ENCODE measurements at regions not wholly inside any gene's neighbourhood (a gene's known extent, or its start where the extent isn't known, plus 50 kb on each side); places are given as distances from the start of the nearest gene placed in this dataset.

DNA sequence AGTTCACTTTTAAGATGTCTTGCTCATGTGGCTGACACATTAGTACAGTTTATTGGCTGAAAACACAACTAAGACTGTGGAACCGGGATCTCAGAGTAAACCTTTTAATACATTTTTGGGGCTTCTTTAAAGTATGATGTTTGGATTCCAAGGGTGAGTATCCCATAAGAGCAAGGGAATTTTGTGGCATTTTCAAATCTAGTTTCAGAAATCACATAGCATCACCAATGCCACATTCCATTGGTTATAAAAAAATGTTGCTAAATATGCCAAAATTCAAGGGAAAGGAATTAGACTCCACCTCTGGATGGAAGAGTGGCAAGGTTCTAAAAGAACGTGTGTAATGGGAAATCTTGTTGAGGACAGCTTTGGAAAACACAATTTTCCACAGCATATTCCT lies 338.6 kb downstream of the COL12A1 start:
- no peaks in the 10 kb centered on the region for H3K27me3 ChIP-seq (replicated peaks)
- in situ Hi-C loops (cut with HindIII; ENCODE audit: low pct_ligation_motif_present, low sequenced_read_pairs) = no loop called here
- H3K36me3 ChIP-seq (replicated peaks) = no peaks in the 10 kb centered on the region
- H3K4me3 ChIP-seq (ENCODE audit: low read depth, low read length) = no peak overlapping the region
- no peak for TF ChIP-seq CTCF (IDR thresholded peaks at IDR 0.05; ENCODE audit: low read depth, low read length, missing control alignments)
- no peak overlapping the region for H3K27ac ChIP-seq
- no peak for DNase-seq

DNA sequence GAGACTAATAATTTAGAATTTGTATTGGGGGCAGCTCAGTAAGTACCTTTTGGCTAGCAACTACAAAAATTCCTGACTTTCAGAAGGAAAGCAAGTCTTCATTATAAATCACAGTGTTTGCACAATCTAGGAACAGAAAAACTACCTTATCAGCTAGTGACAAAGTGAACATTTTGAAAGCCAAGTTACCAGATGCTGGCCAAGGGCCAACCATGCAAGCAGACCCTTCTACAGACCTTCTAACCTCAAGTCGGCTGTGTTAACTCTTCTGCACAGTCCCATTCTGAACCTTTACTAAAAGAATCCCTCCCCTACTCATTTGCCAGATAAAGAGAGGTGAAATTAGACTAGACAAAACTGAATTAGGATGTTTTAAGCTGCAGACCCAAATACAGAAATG lies 341.9 kb downstream of the COL12A1 start:
- Histone ChIP-seq H3K4me3 (ENCODE audit: low read depth, low read length) (no peak overlapping the region), H3K27ac (no peak overlapping the region), H3K36me3 (replicated peaks) (no peaks in the 10 kb centered on the region), H3K27me3 (replicated peaks) (no peaks in the 10 kb centered on the region)
- in situ Hi-C loops (cut with HindIII; ENCODE audit: low pct_ligation_motif_present, low sequenced_read_pairs) = no loop called here
- no peak for DNase-seq
- TF ChIP-seq CTCF (IDR thresholded peaks at IDR 0.05; ENCODE audit: low read depth, low read length, missing control alignments) = no peak

DNA sequence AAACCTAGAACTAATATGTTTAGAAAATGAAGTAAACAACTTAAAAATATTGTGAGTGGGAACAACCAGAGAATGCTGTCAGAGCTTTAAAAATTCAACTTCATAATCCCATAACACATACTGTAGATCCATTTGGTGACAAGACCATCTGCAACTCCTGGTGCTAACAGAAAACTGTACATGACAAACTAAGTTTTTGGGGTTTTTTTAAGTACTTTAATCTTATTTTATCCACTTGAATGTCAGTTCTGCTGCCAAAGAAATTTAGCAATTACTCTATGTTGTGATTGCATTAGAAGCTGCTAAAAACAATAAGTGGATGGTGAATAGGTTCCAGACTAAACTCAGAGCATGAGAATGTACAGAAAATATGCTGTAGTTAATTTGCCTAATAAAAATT lies 345.4 kb downstream of the COL12A1 start:
- in situ Hi-C loops (cut with HindIII; ENCODE audit: low pct_ligation_motif_present, low sequenced_read_pairs) = no loop called here
- no peak for TF ChIP-seq CTCF (IDR thresholded peaks at IDR 0.05; ENCODE audit: low read depth, low read length, missing control alignments)
- Histone ChIP-seq H3K4me3 (ENCODE audit: low read depth, low read length) (no peak overlapping the region), H3K27me3 (replicated peaks) (no peaks in the 10 kb centered on the region), H3K36me3 (replicated peaks) (no peaks in the 10 kb centered on the region), H3K27ac (no peak overlapping the region)
- DNase-seq = no peak

DNA sequence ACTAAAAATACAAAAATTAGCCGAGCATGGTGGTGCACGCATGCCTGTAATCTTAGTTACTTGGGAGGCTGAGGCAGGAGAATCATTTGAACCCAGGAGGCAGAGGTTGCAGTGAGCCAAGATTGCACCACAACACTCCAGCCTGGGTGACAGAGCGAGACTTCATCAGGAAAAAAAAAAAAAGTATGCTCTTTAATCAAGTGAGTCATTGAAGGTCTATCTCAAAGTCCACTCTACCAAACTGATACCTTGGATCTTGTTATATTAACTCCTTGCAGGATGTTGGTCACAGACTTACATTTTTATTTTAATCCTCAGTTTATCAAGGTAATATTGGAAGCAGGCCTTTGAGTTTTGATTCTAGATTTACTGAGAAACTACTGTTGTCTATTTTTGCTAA lies 348.7 kb downstream of the COL12A1 start:
- H3K36me3 ChIP-seq (replicated peaks) = no peaks in the 10 kb centered on the region
- no peak overlapping the region for H3K4me3 ChIP-seq (ENCODE audit: low read depth, low read length)
- no peak overlapping the region for H3K27ac ChIP-seq
- in situ Hi-C loops (cut with HindIII; ENCODE audit: low pct_ligation_motif_present, low sequenced_read_pairs) = no loop called here
- TF ChIP-seq CTCF (IDR thresholded peaks at IDR 0.05; ENCODE audit: low read depth, low read length, missing control alignments) = no peak
- H3K27me3 ChIP-seq (replicated peaks) = no peaks in the 10 kb centered on the region
- DNase-seq = no peak

DNA sequence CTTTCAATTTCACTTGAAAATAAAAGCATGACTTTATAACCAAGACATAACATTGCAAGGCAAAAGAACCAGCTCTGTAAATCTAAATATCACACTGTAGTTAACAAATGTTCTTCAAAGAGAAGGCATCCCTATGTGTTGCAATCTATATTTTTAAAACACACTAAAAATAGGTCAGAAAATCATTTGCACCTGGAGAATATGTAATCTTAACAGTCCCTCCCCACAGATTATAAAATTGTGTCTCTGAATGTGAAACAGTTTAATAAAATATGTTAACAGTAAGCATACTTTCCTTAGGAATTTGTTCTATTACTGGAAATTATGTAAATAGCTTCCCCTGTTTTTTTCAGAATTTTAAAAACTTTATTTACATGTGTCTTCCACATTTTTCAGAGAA lies 351.9 kb downstream of the COL12A1 start:
- no peaks in the 10 kb centered on the region for H3K36me3 ChIP-seq (replicated peaks)
- in situ Hi-C loops (cut with HindIII; ENCODE audit: low pct_ligation_motif_present, low sequenced_read_pairs) = no loop called here
- TF ChIP-seq CTCF (IDR thresholded peaks at IDR 0.05; ENCODE audit: low read depth, low read length, missing control alignments) = no peak
- no peak overlapping the region for H3K4me3 ChIP-seq (ENCODE audit: low read depth, low read length)
- DNase-seq = no peak
- H3K27me3 ChIP-seq (replicated peaks) = no peaks in the 10 kb centered on the region
- no peak overlapping the region for H3K27ac ChIP-seq

GRCh38 chr6:74851596-74851995 lies 354.3 kb downstream of the COL12A1 start:
- in situ Hi-C loops (cut with HindIII; ENCODE audit: low pct_ligation_motif_present, low sequenced_read_pairs) = no loop called here
- no peak for TF ChIP-seq CTCF (IDR thresholded peaks at IDR 0.05; ENCODE audit: low read depth, low read length, missing control alignments)
- Histone ChIP-seq H3K36me3 (replicated peaks) (no peaks in the 10 kb centered on the region), H3K4me3 (ENCODE audit: low read depth, low read length) (no peak overlapping the region), H3K27me3 (replicated peaks) (no peaks in the 10 kb centered on the region), H3K27ac (no peak overlapping the region)
- DNase-seq = peak; percentile 4
